Left ventricle myocardium inferior (tissue), 1 donor: ENCODE measurements at regions not wholly inside any gene's neighbourhood (a gene's known extent, or its start where the extent isn't known, plus 50 kb on each side); places are given as distances from the start of the nearest gene placed in this dataset.

Experiments
- DNase-seq: peaks from one replicate; pipeline ENCODE4 v3.0.0-alpha.2; 2020
- H3K27ac ChIP-seq: fragments of 200-600 bp; replicated peaks from 2 replicates; pipeline ENCODE4 v1.8.0; 2021
- H3K27me3 ChIP-seq: fragments of 200-600 bp; 2 replicates; pipeline ENCODE4 v1.8.0; 2021; ENCODE audit warnings: low read depth
- H3K36me3 ChIP-seq: fragments of 200-600 bp; 2 replicates; pipeline ENCODE4 v1.8.0; 2021
- H3K4me1 ChIP-seq: fragments of 200-600 bp; 2 replicates; pipeline ENCODE4 v1.8.0; 2021
- H3K4me3 ChIP-seq: fragments of 200-600 bp; 2 replicates; pipeline ENCODE4 v1.8.0; 2021; ENCODE audit warnings: mild to moderate bottlenecking, moderate library complexity
- H3K9me3 ChIP-seq: fragments of 200-600 bp; replicated peaks from 2 replicates; pipeline ENCODE4 v1.8.0; 2021
- CTCF ChIP-seq: fragments of 200-600 bp; IDR thresholded peaks from 2 replicates; pipeline ENCODE4 v1.8.0; 2021; ENCODE audit warnings: antibody characterized with exemption, mild to moderate bottlenecking, borderline replicate concordance
- intact Hi-C: fragments of 100-400 bp; cut with micrococcal nuclease; formaldehyde crosslinking; loops from one replicate; pipeline ENCODE4 v1.11.0; 2022
- donor health status: DM: no; HTN: yes; CAD: no; lungs with severe emphysema.

DNA sequence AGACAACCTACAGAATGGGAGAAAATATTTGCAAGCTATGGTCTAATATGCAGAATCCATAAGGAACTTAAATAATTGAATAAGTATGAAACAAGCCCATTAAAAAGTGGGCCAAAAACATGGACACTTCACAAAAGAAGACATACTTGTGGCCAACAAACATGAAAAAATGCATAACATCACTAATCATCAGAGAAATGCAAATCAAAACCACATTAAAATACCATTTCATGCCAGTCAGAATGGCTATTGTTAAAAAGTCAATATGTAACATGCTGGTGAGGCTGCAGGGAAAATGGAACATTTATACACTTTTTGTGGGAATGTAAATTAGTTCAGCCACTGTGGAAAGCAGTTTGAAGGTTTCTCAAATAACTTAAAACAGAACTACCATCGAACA lies 945.4 kb upstream of the FLRT2 start:
- no peak for DNase-seq
- intact Hi-C loops, result no loop called here
- H3K27me3 ChIP-seq, result no peaks in the 10 kb centered on the region
- no peaks in the 10 kb centered on the region for H3K4me1 ChIP-seq
- no peaks in the 10 kb centered on the region for H3K36me3 ChIP-seq
- no peak overlapping the region for H3K4me3 ChIP-seq
- peaks cover 21% of the 10 kb centered on the region for H3K9me3 ChIP-seq
- no peak for TF ChIP-seq CTCF
- no peak overlapping the region for H3K27ac ChIP-seq

DNA sequence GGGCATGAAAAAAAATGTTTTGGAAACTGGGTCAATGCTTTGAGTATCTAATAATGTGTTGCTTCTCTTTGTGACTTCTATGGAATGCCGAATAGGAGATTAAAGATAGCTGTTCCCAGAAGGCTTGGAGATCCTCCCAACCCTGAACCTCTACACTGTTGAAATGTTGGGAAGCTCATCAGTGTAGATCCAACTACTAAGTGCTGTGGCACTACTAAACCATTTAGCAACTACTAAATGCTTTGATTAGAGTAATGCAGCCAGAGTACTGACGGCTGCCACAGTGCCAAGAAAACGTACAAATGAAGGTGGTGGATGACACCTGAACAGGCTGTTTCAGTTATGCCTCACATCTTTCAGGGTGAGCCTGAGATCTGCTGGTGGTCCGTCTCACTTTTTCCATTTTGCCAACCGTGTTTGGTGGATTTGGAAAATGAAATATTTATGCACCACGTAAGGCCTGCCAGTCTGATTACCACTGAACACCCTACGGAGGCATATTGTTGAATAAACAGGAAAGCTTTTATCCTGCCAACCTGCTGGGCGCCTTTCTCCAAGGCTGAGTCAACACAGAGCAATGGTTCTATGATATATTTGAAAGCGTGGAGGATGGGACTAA lies 938.0 kb upstream of the FLRT2 start:
- TF ChIP-seq CTCF, result no peak
- Histone ChIP-seq H3K9me3 (peaks cover under 1% of the 10 kb centered on the region), H3K36me3 (no peaks in the 10 kb centered on the region), H3K27ac (no peak overlapping the region), H3K4me1 (no peaks in the 10 kb centered on the region), H3K4me3 (no peak overlapping the region), H3K27me3 (no peaks in the 10 kb centered on the region)
- intact Hi-C loops, result no loop called here
- no peak for DNase-seq

GRCh38 chr14:84592770-84593169 lies 937.2 kb upstream of the FLRT2 start:
- TF ChIP-seq CTCF, result no peak
- Histone ChIP-seq H3K27ac (no peak overlapping the region), H3K4me1 (no peaks in the 10 kb centered on the region), H3K9me3 (peaks cover 6% of the 10 kb centered on the region), H3K36me3 (no peaks in the 10 kb centered on the region), H3K27me3 (no peaks in the 10 kb centered on the region), H3K4me3 (no peak overlapping the region)
- intact Hi-C loops, result no loop called here
- DNase-seq, result no peak

DNA sequence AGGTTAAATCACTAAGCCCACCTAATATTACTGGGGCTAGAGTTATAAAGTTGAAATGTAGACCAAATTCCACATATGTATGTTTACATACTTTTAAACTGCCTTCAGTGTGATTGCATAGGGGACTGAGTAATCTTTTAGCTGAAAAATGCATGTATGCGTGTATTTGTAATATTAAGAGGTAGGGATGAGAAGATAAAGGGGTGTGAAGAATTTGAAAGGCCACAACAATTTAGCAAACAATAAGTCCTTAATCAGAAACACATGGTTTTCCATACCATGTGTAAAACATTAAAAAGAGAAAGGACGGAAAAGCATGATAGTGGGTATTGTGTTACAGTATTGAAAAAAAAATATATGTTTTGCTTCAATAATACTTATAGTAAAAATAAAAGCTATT lies 919.9 kb upstream of the FLRT2 start:
- no peaks in the 10 kb centered on the region for H3K27me3 ChIP-seq
- no peak overlapping the region for H3K27ac ChIP-seq
- no peak for TF ChIP-seq CTCF
- DNase-seq, result no peak
- no peaks in the 10 kb centered on the region for H3K4me1 ChIP-seq
- no peak overlapping the region for H3K4me3 ChIP-seq
- intact Hi-C loops, result no loop called here
- H3K9me3 ChIP-seq, result no peaks in the 10 kb centered on the region
- no peaks in the 10 kb centered on the region for H3K36me3 ChIP-seq

- intact Hi-C loops, result no loop called here
- no peak for TF ChIP-seq CTCF
- Histone ChIP-seq H3K4me1 (no peaks in the 10 kb centered on the region), H3K36me3 (no peaks in the 10 kb centered on the region), H3K9me3 (peaks cover 11% of the 10 kb centered on the region), H3K27ac (no peak overlapping the region), H3K4me3 (no peak overlapping the region), H3K27me3 (no peaks in the 10 kb centered on the region)
- no peak for DNase-seq
Measured at GRCh38 chr14:84622357-84622756, 907.6 kb upstream of the FLRT2 start.
